ENCODE measurements at regions not wholly inside any gene's neighbourhood (a gene's known extent, or its start where the extent isn't known, plus 50 kb on each side); places are given as distances from the start of the nearest gene placed in this dataset.

- no peak for DNase-seq (ENCODE audit: low read depth)
Observed at GRCh38 chrX:109312757-109313156, 169.1 kb downstream of the GUCY2F start.

- DNase-seq (ENCODE audit: low read depth): no peak
Observed at GRCh38 chrX:109310031-109310430, 171.9 kb downstream of the GUCY2F start.

- no peak for DNase-seq (ENCODE audit: low read depth)
Observed at GRCh38 chrX:109301177-109301576, 180.7 kb downstream of the GUCY2F start.

- DNase-seq (ENCODE audit: low read depth): no peak
Observed at GRCh38 chrX:109300415-109300814, 181.5 kb downstream of the GUCY2F start.

- DNase-seq (ENCODE audit: low read depth): no peak
Observed at GRCh38 chrX:109299091-109299490, 182.8 kb downstream of the GUCY2F start.

GRCh38 chrX:109294097-109294814 is 187.6 kb downstream of the GUCY2F start:
- DNase-seq (ENCODE audit: low read depth): no peak

- no peak for DNase-seq (ENCODE audit: low read depth)
Observed at GRCh38 chrX:109283870-109284269, 198.0 kb downstream of the GUCY2F start.

GRCh38 chrX:109281483-109282275 is 200.2 kb downstream of the GUCY2F start:
- peak; percentile 16 for DNase-seq (ENCODE audit: low read depth)

GRCh38 chrX:109274806-109275205 is 207.1 kb downstream of the GUCY2F start:
- no peak for DNase-seq (ENCODE audit: low read depth)

GRCh38 chrX:109270580-109271484 is 211.1 kb downstream of the GUCY2F start:
- no peak for DNase-seq (ENCODE audit: low read depth)

GRCh38 chrX:109268340-109268739 is 213.5 kb downstream of the GUCY2F start:
- DNase-seq (ENCODE audit: low read depth): no peak

GRCh38 chrX:109266034-109266433 is 215.9 kb downstream of the GUCY2F start:
- no peak for DNase-seq (ENCODE audit: low read depth)

GRCh38 chrX:109264878-109265277 is 217.0 kb downstream of the GUCY2F start:
- DNase-seq (ENCODE audit: low read depth): no peak

- DNase-seq (ENCODE audit: low read depth): no peak
Observed at GRCh38 chrX:109261279-109261678, 220.6 kb downstream of the GUCY2F start.

- no peak for DNase-seq (ENCODE audit: low read depth)
Observed at GRCh38 chrX:109252789-109253188, 229.1 kb downstream of the GUCY2F start.

GRCh38 chrX:109218761-109219160 is 263.1 kb downstream of the GUCY2F start:
- DNase-seq (ENCODE audit: low read depth): no peak

- peak; percentile 6 for DNase-seq (ENCODE audit: low read depth)
Observed at GRCh38 chrX:109199726-109200125, 282.2 kb downstream of the GUCY2F start.

- no peak for DNase-seq (ENCODE audit: low read depth)
Observed at GRCh38 chrX:109190542-109190941, 291.3 kb downstream of the GUCY2F start.

- no peak for DNase-seq (ENCODE audit: low read depth)
Observed at GRCh38 chrX:109187473-109188168, 294.3 kb downstream of the GUCY2F start.

- DNase-seq (ENCODE audit: low read depth): no peak
Observed at GRCh38 chrX:109186939-109187338, 294.9 kb downstream of the GUCY2F start.

- DNase-seq (ENCODE audit: low read depth): no peak
Observed at GRCh38 chrX:109184506-109185139, 297.3 kb downstream of the GUCY2F start.

All from forelimb muscle (tissue), 1 donor.